Activated T-cell treated with anti-CD3 and anti-CD28 coated beads for 24 hours (primary cell): ENCODE measurements at regions not wholly inside any gene's neighbourhood (a gene's known extent, or its start where the extent isn't known, plus 50 kb on each side); places are given as distances from the start of the nearest gene placed in this dataset.
"Not testable (repeated sequence)": the region's sequence is repeated elsewhere in the genome, so short reads cannot be mapped to it uniquely, and the experiment has no call there.

ENCODE experiments used
- DNase-seq: peaks from one replicate; pipeline ENCODE4 v3.0.0-alpha.2; 2020; ENCODE audit warnings: low read depth

DNA sequence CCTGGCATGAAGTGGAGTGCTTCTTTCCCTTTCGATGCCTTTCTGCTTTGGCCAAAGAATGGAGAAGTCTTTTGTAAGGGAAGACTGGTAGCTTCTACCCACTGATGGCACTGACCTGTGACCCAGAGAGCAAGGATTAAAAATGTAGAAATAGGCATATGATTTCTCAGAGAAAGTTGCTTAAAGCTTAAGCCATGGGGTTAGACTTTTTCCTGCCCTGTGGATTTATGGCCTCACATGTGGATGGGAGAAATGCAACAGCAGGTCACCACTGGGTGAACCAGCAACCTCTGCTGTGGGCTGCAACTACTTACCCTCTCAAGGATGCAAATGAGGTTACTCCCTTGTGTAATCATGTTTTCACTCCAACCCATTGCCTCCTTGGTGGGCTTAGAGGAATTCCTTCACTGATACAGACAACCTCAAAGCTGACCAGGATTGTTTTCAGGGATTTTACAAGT, 86.7 kb upstream of the CDC42EP3 start:
- not testable (repeated sequence) for DNase-seq

DNA sequence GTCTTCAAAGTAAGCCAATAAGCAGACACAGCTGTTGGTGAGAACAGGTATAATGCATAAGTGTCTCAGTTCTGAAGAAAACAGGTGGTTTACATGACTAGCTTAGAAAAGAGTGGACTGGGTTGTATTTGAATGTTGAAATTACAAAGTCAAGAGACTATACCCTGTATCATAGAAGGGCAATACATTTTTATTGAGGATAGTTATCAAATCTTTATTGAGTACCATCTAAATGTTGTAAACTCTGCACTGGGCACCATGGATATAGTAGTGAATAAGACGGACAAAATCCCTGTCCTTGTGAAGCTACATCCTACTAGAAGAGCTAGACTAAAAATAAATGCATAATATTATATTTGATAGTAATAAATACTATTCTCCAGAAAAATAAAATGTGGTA, 88.5 kb upstream of the CDC42EP3 start:
- DNase-seq: not testable (repeated sequence)

DNA sequence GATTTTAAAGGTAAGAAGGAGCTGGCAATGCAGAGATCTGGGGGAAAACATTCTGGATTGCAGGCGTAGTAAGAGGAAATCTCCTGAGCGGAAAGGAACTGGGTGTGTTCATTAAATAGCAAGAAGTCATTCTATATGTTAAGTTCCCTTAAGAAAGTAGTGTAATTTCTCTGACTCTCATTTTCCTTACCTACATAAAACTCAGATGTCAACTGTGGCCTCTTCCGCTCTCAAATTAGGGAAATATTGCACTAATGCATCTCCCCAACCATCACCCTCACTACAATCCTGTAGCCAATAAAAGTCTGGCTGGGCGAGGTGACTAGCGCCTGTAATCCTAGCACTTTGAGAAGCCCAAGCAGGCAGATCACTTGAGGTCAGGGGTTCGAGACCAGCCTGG, 89.0 kb upstream of the CDC42EP3 start:
- no peak for DNase-seq

DNA sequence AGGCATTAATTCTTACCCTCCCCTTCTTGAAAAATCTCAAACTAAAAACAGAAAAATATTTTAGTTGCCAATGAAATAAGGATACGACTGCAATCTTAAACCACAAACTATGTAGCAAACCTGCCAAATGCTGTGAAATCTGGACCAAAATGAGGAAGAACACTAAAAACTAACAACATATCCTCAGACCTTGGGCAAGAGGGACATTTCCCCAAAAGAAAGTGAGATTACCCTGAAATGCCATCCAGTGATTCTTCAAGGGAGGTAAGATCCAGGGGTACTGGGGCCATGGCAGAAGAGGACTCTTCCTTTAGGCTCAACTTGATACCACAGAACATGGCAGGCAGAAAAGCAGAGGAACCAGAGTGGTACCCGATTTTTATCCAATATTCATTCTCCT, 90.8 kb upstream of the CDC42EP3 start:
- DNase-seq: not testable (repeated sequence)

DNA sequence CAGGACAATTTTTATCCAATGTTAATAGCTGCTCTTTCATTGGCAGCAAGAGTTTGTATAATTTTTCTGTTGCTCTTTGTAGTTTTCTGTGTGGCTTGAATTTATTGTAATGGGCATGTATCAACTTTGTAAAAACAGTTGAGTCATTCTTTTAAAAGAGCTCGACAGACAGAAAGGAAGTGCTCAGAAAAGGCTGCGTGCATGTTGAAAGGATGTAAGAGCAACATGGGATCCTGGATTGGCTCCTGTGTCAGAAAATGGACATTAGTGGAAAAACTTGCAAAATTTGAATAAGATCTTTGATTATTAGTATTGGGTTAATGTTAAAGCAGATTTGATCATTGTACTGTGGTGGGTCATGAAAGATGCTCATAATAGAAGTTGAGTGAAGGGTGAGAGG, 93.3 kb upstream of the CDC42EP3 start:
- no peak for DNase-seq

DNA sequence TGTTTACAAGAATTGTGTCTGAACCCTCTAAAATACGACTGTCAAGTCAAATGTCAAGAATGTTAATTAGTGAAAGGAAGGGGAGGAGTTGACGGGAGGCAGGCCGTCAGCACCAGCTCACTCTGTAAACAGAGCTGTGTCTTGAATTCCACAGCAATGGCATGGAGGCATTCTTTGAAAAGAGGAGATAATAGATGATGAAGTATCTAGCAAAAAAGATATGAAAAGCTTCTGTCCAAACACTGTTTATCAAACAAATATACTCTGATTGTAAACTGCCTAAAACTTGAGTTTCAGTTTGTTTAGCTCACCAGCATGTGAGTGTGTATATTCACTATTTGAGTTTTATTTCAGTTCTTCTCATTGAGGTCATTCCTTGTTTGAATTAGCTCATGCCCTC, 94.7 kb upstream of the CDC42EP3 start:
- DNase-seq: no peak

DNA sequence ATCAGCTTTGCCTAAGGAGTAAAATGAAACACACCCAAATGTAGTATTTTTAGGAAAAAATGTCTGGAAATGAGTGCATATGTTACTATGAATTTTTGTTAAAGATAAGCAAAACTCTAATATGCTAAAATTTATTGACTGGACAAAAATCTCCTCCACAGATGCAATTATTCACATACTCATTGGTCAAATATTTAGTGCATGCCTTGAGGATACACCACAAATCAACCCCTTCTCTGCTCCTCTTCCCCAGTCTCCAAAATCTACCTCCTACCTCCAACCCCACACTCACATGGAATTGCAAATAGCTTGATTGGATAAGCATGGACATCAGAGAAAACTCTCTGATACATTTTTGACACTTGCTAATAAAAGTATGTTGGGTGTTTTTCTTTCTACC, 95.6 kb upstream of the CDC42EP3 start:
- no peak for DNase-seq

DNA sequence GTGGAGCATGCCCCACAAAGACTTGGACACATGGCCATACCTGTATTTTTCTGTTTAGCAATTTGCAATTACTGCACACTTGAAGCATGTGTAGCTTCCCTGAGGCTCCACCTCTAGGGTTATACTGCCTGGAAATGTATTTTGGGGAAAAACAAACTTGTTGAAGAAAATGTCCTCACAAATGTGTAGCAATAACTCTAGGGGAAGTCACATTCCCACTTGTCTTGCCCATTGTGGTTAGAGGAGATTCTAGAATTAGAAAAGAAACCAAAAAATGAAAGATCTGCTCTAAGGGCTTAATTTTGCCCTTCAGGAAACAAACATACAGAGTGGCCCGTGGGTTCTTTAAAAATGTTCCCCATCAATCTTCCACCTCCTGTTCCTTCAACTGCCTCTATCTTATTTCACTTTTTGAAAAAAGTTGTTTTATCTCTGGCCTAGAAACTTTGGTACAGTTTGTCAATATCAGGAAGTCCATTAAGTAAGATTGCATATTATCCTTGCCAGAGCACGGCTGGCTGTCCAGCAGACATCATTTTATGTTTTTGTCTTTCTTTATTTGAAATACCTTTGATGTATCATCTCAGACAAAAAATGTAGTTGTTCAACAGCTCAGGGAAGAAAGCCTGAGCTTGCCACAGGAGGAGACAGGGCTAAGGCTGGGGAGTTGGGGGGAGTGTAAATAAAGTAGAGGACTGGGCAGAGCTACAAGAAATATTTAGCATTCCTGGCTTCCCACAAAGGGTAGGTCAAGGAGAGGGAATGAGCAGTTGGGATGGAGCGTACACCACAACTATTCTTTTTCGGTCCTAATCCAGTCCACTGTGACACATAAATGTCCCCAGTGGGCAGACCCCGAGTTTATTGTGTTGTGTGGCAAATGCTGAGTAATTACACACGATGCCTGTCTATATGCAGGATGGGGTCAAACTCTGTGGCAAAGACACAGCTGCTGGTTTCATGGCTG, 96.8 kb upstream of the CDC42EP3 start:
- no peak for DNase-seq

DNA sequence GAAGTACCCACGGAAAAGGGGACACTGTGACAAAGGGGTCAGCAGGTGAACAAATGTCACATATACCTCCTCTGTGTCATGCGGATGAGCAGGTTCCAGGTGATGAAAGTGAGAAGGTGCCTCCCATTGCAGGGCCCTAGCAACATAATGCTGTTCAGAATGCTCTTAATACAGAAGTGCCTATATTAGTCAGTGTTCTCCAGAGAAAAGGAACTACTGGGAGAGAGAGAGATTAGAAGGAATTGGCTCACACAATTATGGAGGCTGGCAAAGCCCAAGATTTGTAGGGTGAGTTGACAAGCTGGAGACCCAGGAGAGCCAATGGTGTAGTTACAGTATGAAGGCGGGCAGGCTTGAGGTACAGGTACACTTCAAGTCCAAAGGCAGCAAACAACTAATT, 98.1 kb upstream of the CDC42EP3 start:
- no peak for DNase-seq

DNA sequence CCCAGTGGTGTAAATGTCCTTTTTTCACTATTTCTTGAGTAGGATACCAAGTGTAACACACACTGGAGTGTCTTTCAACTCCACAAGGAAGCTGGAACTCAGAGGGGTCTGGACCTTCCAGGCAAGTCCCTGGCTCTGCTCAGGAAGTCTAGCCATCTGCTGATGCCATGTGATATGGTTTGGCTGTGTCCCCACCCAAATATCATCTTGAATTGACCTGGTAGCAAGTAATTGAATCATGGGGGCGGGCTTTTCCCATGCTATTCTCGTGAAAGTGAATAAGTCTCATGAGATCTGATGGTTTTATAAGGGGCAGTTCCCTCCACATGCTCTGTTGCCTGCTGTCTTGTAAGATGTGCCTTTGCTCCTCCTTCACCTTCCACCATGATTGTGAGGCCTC, 99.4 kb upstream of the CDC42EP3 start:
- no peak for DNase-seq

DNA sequence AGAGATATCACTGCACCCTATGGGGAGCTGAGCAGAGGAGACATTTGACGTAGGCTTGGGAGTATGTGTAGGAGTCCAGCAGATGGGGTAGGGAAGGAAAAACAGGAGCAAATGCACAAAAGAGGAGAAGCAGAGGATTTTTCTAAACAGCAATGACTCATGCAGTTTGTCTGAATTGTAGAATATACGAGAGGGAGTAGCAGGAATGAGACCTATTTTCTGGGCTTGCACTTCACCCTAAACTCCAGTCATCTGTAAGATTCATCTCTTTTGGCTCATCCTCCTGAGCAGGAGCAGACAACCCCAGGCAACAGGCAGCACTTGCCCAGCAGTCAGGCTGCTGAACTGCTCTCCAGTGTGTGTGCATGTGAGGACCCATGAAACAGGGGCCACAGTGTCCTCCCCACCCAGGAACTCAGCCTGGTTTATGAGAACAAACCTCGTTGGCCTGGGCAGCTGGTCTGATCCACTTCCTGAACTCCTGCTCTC, 100.2 kb upstream of the CDC42EP3 start:
- no peak for DNase-seq

DNA sequence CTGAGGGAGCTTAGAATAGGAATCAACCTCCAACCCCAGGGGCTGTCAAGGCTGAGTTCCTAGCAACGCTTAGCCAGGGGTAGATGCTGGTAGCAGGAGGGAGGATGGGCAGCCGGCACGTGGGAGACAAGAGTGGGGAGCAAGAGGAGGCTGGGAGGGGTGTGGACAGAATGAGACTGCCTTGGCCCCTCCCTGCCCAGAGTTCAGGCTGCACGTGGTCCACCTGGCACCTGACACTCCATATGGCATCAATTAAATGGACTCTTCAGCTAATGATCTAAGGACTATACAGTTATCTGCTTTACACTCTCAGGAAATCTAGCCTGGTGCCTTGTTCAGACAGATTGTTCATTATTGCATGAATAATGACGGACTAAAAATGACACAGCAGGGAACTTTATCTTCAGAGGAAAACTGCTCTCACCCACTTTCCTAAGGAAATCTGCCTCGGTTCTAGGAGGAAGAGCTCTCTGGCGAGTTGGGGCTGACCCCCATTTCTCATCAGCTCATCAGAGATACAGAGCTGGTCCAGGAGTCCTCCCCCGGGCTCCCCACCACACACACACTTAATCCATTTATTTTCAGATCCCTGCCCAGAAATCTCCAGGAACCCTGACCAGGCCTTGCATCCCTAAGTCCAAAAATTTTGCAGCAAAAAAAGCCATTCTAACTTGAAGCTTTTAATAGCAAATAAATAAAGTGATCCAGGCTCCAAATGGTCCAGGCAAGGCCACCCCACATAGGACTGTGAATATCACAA, 102.1 kb upstream of the CDC42EP3 start:
- no peak for DNase-seq

DNA sequence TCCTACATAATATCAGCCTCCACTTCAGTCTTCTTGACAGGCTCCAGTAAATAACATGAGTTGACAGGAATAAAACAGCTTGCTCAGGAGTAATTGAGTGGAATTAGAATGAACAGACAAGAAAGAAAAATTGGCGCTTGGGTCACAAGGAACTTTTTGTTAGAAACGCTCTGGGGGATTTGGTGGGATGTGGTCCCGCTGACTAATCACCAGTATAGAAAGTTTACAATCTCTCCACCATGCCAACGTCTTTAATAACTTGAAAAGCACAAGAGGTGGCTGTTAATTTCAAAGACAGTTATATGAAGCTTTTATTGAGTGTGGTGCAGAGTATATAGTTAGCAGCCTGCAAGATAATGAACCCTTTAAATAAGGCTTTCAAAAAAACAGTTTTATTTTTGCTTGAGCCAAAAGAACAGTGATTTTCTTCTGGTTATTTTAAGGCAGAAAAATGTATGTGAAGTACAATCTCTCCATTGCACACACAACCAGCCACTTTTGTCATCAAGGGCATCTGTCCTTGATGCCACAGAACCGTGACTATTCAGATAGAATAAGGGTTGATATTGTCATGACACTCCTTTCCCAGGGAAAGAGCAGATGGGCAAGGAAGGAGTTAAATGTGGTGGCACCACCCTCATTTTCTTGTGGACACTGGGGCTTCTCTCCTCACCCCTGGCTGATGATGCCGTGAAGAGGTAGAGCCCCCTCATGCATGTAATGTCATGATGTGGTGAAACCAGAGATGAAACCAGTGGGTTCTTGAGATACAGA, 102.9 kb upstream of the CDC42EP3 start:
- not testable (repeated sequence) for DNase-seq

DNA sequence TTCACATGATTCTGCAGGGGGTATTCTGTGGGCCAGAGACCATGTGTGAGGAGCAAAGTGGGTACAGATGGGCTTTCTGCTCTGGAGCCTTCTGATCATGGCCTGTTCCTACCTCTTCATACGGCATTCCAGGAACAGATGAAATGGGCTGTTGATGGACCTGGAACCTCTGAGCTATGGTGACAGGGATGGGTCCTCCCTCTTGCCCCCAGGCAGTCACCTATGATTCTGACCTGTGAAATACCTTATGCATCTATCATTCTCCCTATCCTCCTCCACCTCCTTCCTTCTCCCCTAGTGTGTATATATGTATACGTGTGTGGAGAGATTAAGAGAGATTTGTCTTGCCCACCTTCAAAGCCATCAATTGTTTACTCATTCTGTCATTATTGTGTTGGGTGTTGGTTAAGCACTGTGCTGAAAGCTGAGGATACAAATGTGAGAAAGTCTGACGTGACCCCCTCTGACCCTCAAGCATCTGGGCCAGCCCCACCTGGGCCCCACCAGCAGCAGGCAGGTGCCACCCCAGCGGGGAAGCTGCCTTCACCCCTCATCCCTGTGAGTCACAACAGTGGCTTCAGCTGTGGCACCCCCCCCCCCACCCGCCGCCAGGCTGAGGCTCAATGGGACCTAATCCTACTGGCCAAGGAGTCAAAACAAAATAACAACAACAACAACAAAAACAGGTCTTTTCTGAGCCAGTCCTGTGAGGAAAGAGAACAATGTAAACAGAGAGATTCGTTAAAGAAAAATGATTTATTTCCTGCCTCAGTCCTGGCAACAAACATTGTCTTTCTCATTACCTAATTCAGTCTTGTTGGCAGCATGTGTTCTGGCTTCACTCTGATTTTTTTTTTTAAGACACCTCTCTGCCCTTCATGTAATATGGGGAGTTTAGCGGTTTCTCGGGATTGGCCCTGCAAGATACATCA, 103.8 kb upstream of the CDC42EP3 start:
- no peak for DNase-seq

DNA sequence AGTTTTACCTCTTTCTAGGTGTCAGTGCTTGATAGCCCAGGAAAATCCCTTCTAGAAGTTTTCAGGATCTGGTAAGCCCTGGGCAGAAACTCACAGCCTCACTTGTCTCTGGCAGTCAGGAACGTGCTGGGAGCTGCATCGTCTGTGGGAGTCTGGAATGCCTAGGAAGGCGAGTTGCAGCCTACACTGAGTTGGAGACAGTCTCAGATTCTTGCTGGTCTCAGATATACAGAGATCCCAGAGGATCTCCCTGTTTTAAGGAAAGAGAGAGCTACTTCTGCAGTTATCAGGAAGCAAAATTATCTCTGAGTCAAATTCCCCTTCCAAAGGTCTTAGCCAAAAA, 104.4 kb upstream of the CDC42EP3 start:
- DNase-seq: no peak

DNA sequence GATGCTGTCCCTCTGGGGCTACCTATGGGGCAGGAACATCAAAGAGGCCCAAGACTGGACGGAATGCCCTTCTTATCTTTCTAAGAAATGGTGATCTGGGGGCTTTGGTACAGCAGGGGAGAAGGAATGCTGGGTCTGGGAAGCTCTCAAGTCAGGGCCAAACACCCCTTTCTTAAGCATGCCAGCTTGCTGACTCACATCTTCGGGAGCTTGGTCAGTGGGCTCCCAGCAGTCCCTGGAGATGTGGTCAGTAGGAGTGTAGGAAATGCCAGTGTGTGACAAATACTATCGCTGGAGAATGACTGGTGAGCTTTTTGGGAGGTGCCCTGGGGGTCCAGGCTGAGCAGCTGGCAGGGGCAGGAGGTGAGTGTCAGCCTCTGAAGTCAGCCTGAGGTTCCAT, 105.0 kb upstream of the CDC42EP3 start:
- DNase-seq: no peak

DNA sequence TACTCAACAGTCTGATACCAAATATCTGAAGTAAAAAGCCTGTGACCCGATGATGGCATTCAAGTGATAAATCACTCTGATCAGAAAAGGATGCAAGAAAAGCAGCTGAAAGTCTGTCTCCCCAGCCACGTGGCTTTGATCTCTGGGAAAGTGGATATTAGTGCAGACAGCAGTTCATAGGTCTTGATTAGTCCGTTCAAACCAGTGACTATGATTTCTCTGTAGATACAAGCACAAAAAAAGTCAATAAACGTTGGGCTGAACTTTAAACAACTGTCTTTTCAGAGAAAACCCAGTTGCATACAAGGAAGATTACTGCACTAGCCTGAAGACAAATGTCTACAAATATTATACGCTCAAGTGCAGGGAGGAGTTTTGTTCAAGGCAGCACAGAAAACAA, 107.7 kb upstream of the CDC42EP3 start:
- no peak for DNase-seq

DNA sequence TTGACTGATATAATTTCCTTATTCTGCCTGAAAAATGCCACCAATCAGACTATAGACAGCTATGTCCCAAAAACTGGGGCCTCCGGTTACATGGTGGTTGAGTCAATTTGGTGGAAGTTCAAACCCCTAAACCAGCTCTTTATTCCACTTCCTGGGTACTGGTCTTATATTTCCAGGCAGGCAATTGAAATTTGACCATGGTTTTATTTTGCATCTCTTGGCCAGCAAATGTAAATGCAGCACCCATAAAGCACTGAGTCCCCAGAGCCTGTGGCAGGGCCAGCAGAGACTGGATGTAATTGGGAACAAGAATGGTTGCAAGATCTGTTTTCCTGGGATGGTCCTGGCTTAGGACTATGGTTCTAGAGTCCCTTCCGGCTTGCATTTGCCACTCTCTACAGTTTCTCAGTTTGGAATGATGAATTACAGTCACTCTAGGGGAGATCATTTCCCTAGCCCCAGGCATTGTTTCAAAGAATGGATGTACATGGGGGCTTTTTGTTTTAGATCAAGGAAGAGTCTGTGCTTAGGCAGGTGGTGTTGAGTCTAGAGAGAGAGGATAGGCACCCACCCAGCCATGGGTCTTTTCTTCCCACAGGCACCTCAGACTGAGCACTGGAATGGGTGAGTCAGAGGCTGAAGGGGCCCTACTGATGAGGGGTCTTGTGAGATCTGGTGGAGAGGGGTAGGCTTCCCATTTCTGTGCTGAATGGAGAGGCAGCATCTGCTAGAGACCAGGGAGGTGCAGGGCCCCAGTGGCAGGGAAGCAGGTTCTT, 108.4 kb upstream of the CDC42EP3 start:
- no peak for DNase-seq

DNA sequence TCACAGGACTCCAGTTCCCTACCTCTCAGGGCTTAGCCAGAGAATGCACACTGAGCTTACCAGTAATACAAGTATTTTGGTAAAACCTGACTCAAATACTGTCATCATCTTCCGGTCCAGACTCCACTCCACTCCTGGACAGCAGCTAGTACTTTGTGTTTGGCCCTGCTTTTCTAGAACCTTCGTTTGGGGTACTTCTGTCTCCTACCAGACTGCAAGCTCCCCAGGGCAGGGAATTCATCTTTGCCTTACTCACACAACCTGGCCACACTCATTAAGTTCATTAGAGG, 108.9 kb upstream of the CDC42EP3 start:
- no peak for DNase-seq

DNA sequence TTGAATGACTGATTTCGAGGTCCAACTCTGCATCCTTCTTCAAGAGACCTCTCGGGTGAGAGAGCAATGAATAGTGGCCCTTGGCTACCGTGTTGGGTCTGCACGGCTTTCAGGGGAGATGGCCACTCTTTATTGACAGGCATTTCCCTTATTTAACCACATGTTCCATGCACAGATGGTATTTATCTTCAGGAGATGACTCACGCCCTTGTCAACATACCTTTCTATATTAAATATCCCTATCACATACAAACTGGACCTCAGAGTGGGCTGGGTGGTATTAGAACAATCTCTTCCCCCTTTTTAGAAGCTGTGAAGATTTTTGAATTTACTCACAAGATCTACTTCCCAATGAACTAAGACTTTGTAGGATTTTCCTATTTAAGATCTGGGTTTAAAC, 109.6 kb upstream of the CDC42EP3 start:
- DNase-seq: no peak
